ENCODE measurements at regions not wholly inside any gene's neighbourhood (a gene's known extent, or its start where the extent isn't known, plus 50 kb on each side); places are given as distances from the start of the nearest gene placed in this dataset.
"Not testable (repeated sequence)": the region's sequence is repeated elsewhere in the genome, so short reads cannot be mapped to it uniquely, and the experiment has no call there.

- H3K4me3 ChIP-seq (ENCODE audit: low read depth, low read length): no peak overlapping the region
- DNase-seq (ENCODE audit: low read depth): no peak
- TF ChIP-seq MYC (IDR thresholded peaks at IDR 0.05; ENCODE audit: low read depth, low read length) (no peak), CTCF (IDR thresholded peaks at IDR 0.05; ENCODE audit: low read depth, low read length) (no peak), POLR2A (IDR thresholded peaks at IDR 0.05; ENCODE audit: extremely low read depth, insufficient read length) (no peak), MAX (IDR thresholded peaks at IDR 0.05; ENCODE audit: low read depth, low read length) (no peak)
Measured at GRCh38 chr12:24678436-24678835, 270.5 kb downstream of the BCAT1 start.

GRCh38 chr12:24668563-24668962 is 280.3 kb downstream of the BCAT1 start:
- DNase-seq (ENCODE audit: low read depth): no peak
- no peak overlapping the region for H3K4me3 ChIP-seq (ENCODE audit: low read depth, low read length)
- no peak for TF ChIP-seq MAX (IDR thresholded peaks at IDR 0.05; ENCODE audit: low read depth, low read length)
- no peak for TF ChIP-seq CTCF (IDR thresholded peaks at IDR 0.05; ENCODE audit: low read depth, low read length)
- TF ChIP-seq POLR2A (IDR thresholded peaks at IDR 0.05; ENCODE audit: extremely low read depth, insufficient read length): no peak
- no peak for TF ChIP-seq MYC (IDR thresholded peaks at IDR 0.05; ENCODE audit: low read depth, low read length)

- peak; percentile 32 for DNase-seq (ENCODE audit: low read depth)
- TF ChIP-seq MAX (IDR thresholded peaks at IDR 0.05; ENCODE audit: low read depth, low read length) (no peak), MYC (IDR thresholded peaks at IDR 0.05; ENCODE audit: low read depth, low read length) (no peak), CTCF (IDR thresholded peaks at IDR 0.05; ENCODE audit: low read depth, low read length) (no peak), POLR2A (IDR thresholded peaks at IDR 0.05; ENCODE audit: extremely low read depth, insufficient read length) (no peak)
- no peak overlapping the region for H3K4me3 ChIP-seq (ENCODE audit: low read depth, low read length)
Measured at GRCh38 chr12:24664161-24664880, 284.6 kb downstream of the BCAT1 start.

- H3K4me3 ChIP-seq (ENCODE audit: low read depth, low read length): no peak overlapping the region
- peak; percentile 54 for DNase-seq (ENCODE audit: low read depth)
- no peak for TF ChIP-seq MYC (IDR thresholded peaks at IDR 0.05; ENCODE audit: low read depth, low read length)
- no peak for TF ChIP-seq MAX (IDR thresholded peaks at IDR 0.05; ENCODE audit: low read depth, low read length)
- no peak for TF ChIP-seq POLR2A (IDR thresholded peaks at IDR 0.05; ENCODE audit: extremely low read depth, insufficient read length)
- peak; percentile 5 for TF ChIP-seq CTCF (IDR thresholded peaks at IDR 0.05; ENCODE audit: low read depth, low read length)
Measured at GRCh38 chr12:24661657-24662096, 287.2 kb downstream of the BCAT1 start.

- no peak for DNase-seq (ENCODE audit: low read depth)
- TF ChIP-seq MAX (IDR thresholded peaks at IDR 0.05; ENCODE audit: low read depth, low read length): no peak
- no peak for TF ChIP-seq MYC (IDR thresholded peaks at IDR 0.05; ENCODE audit: low read depth, low read length)
- TF ChIP-seq CTCF (IDR thresholded peaks at IDR 0.05; ENCODE audit: low read depth, low read length): no peak
- TF ChIP-seq POLR2A (IDR thresholded peaks at IDR 0.05; ENCODE audit: extremely low read depth, insufficient read length): no peak
- H3K4me3 ChIP-seq (ENCODE audit: low read depth, low read length): no peak overlapping the region
Measured at GRCh38 chr12:24659016-24659415, 289.9 kb downstream of the BCAT1 start.

GRCh38 chr12:24654344-24654743 is 294.6 kb downstream of the BCAT1 start:
- H3K4me3 ChIP-seq (ENCODE audit: low read depth, low read length); DNase-seq (ENCODE audit: low read depth): not testable (repeated sequence)

Data from NB4 (cell line).